Prostate gland (tissue), 2 donors: ENCODE measurements at regions not wholly inside any gene's neighbourhood (a gene's known extent, or its start where the extent isn't known, plus 50 kb on each side); places are given as distances from the start of the nearest gene placed in this dataset.

Experiments
- CTCF ChIP-seq, 4 experiments: fragments of 200-600 bp in 2 of 4; fragments of 450-650 bp in 2 of 4; sonication (generic) in 2 of 4; IDR thresholded peaks; 1 replicate in 3 of 4; 2 replicates in 1 of 4; pipeline ENCODE4 v1.5.1; 2016 to 2019; ENCODE audit warnings: antibody characterized with exemption in 4 of 4, mild to moderate bottlenecking in 2 of 4, moderate library complexity in 2 of 4
- POLR2AphosphoS5 ChIP-seq: sonication (generic); formaldehyde crosslinking; IDR thresholded peaks from one replicate; pipeline ENCODE4 v1.6.1; 2017; ENCODE audit warnings: antibody characterized with exemption

- no peak for TF ChIP-seq POLR2AphosphoS5
- TF ChIP-seq CTCF (IDR thresholded peaks at IDR 0.05), result no peak
These were observed 658.5 kb downstream of the SLCO4C1 start for GRCh38 chr5:101637599-101637998.
